K562 (cell line): ENCODE measurements at regions not wholly inside any gene's neighbourhood (a gene's known extent, or its start where the extent isn't known, plus 50 kb on each side); places are given as distances from the start of the nearest gene placed in this dataset.

Source experiments
- BACH1 ChIP-seq: fragments of 200-800 bp; sonication (Bioruptor generic); IDR thresholded peaks from 2 replicates; pipeline ENCODE4 v1.6.1; 2016; ENCODE audit warnings: missing genetic modification characterization, missing compliant biosample characterization
- E2F8 ChIP-seq: fragments of 450-650 bp; IDR thresholded peaks from 2 replicates; pipeline ENCODE4 v1.7.1; 2018; ENCODE audit warnings: mild to moderate bottlenecking, low read depth; ENCODE audit not compliant: partially characterized antibody
- KLF1 ChIP-seq: fragments of 450-650 bp; IDR thresholded peaks from 2 replicates; pipeline ENCODE4 v1.6.1; 2016; ENCODE audit warnings: missing genetic modification characterization, missing compliant biosample characterization
- MCM2 ChIP-seq: fragments of 450-650 bp; IDR thresholded peaks from 2 replicates; pipeline ENCODE4 v1.6.1; 2017; ENCODE audit warnings: low read depth, mild to moderate bottlenecking
- NRF1 ChIP-seq, 2 experiments: fragments of 450-650 bp; IDR thresholded peaks in 1 of 2; conservative IDR thresholded peaks in 1 of 2; 2 replicates each; pipeline ENCODE4 v1.6.1; 2014; ENCODE audit warnings: mild to moderate bottlenecking in 2 of 2
- NUFIP1 ChIP-seq: fragments of 450-650 bp; IDR thresholded peaks from 2 replicates; pipeline ENCODE4 v1.6.1; 2018; ENCODE audit not compliant: partially characterized antibody
- OTX1 ChIP-seq: fragments of 450-650 bp; formaldehyde crosslinking; IDR thresholded peaks from 2 replicates; pipeline ENCODE4 v1.4.0; 2022; ENCODE audit warnings: mild to moderate bottlenecking
- PHTF2 ChIP-seq: fragments of 250-450 bp; sonication (Bioruptor Pico); IDR thresholded peaks from 2 replicates; pipeline ENCODE4 v1.5.0; 2021; ENCODE audit warnings: mild to moderate bottlenecking
- SMAD2 ChIP-seq: fragments of 150-350 bp; IDR thresholded peaks from 2 replicates; pipeline ENCODE4 v1.6.1; 2014; ENCODE audit warnings: low read depth, mild to moderate bottlenecking, low read length
- TSC22D4 ChIP-seq: fragments of 450-650 bp; IDR thresholded peaks from 2 replicates; pipeline ENCODE4 v1.6.1; 2016; ENCODE audit warnings: missing genetic modification characterization, missing biosample characterization, control low read depth
- TSHZ1 ChIP-seq: fragments of 250-450 bp; sonication (Bioruptor Pico); IDR thresholded peaks from 2 replicates; pipeline ENCODE4 v1.4.0; 2020; ENCODE audit warnings: mild to moderate bottlenecking, moderate library complexity
- ZBTB7A ChIP-seq: IDR thresholded peaks from 2 replicates; pipeline ENCODE4 v1.6.1; 2011; ENCODE audit warnings: low read depth, mild to moderate bottlenecking, low read length, moderate library complexity, borderline replicate concordance; ENCODE audit not compliant: control insufficient read depth
- ZKSCAN3 ChIP-seq: fragments of 250-450 bp; sonication (Bioruptor Pico); IDR thresholded peaks from 2 replicates; pipeline ENCODE4 v1.4.0; 2020
- ZNF140 ChIP-seq: fragments of 250-450 bp; sonication (Bioruptor Pico); IDR thresholded peaks from 2 replicates; pipeline ENCODE4 v1.8.0; 2021; ENCODE audit warnings: moderate library complexity, mild to moderate bottlenecking, inconsistent platforms
- ZNF311 ChIP-seq: fragments of 250-450 bp; sonication (Bioruptor Pico); IDR thresholded peaks from 2 replicates; pipeline ENCODE4 v1.4.0; 2020; ENCODE audit warnings: mild to moderate bottlenecking, moderate library complexity
- ZNF512 ChIP-seq: IDR thresholded peaks from 2 replicates; pipeline ENCODE4 v1.6.1; 2016; ENCODE audit warnings: missing genetic modification characterization, missing compliant biosample characterization

GRCh38 chr20:53829724-53830521, 236.3 kb upstream of the ZNF217 start (continued):
- TF ChIP-seq NUFIP1 (no peak), PHTF2 (CRISPR knock-in tag) (no peak), NRF1 (conservative IDR thresholded peaks at IDR 0.05 in 1 of 2, IDR thresholded peaks at IDR 0.05 in 1 of 2) (no peak), KLF1 (tag) (no peak), ZBTB7A (no peak), BACH1 (tag) (no peak), ZNF512 (tag) (no peak), OTX1 (CRISPR knock-in tag) (no peak), ZNF140 (CRISPR knock-in tag) (no peak), TSC22D4 (tag) (no peak), ZKSCAN3 (no peak), MCM2 (no peak), E2F8 (no peak), TSHZ1 (CRISPR knock-in tag) (no peak), ZNF311 (CRISPR knock-in tag) (no peak), SMAD2 (no peak)
